Calu3 (cell line): ENCODE measurements at regions not wholly inside any gene's neighbourhood (a gene's known extent, or its start where the extent isn't known, plus 50 kb on each side); places are given as distances from the start of the nearest gene placed in this dataset.

ENCODE experiments used
- BruUV-seq: library from RNA; stranded (reverse); fragments of 400-500 nt; replicated peaks from 2 replicates; lab custom pipeline; 2021; lab: Mats Ljungman, UMichigan
- CTCF ChIA-PET: fragments of 300-600 bp; sonication (Branson Sonifier 250); formaldehyde crosslinking; loops from one replicate; lab custom pipeline; 2022; ENCODE audit warnings: antibody characterized with exemption; lab: Charles Lee
- DNase-seq: peaks from one replicate; pipeline ENCODE4 v3.0.0; 2022
- H3K27ac Mint-ChIP-seq: one replicate; pipeline ENCODE4 v1.8.0; 2022; ENCODE audit warnings: mixed read lengths; ENCODE audit not compliant: unreplicated experiment
- H3K27me3 Mint-ChIP-seq: one replicate; pipeline ENCODE4 v1.8.0; 2022; ENCODE audit warnings: mixed read lengths; ENCODE audit not compliant: unreplicated experiment
- H3K36me3 Mint-ChIP-seq: one replicate; pipeline ENCODE4 v1.8.0; 2022; ENCODE audit warnings: mild to moderate bottlenecking, moderate library complexity, mixed read lengths; ENCODE audit not compliant: insufficient read depth, unreplicated experiment
- H3K4me1 Mint-ChIP-seq: one replicate; pipeline ENCODE4 v1.8.0; 2022; ENCODE audit warnings: mild to moderate bottlenecking, low read depth, mixed read lengths; ENCODE audit not compliant: unreplicated experiment
- H3K4me3 Mint-ChIP-seq: one replicate; pipeline ENCODE4 v1.8.0; 2022; ENCODE audit warnings: mild to moderate bottlenecking, low read depth, moderate library complexity, mixed read lengths; ENCODE audit not compliant: unreplicated experiment
- H3K9me3 Mint-ChIP-seq: one replicate; pipeline ENCODE4 v1.8.0; 2022; ENCODE audit warnings: low read depth, mixed read lengths; ENCODE audit not compliant: unreplicated experiment
- intact Hi-C: fragments of 100-400 bp; cut with micrococcal nuclease; formaldehyde crosslinking; loops from one replicate; pipeline ENCODE4 v1.10.0; 2022; ENCODE audit not compliant: unreplicated experiment
- TF ChIP-seq, protein P1 (sequence below): fragments of 200-600 bp; IDR thresholded peaks from one replicate; pipeline ENCODE4 v1.8.0; 2022; ENCODE audit warnings: antibody characterized with exemption; ENCODE audit not compliant: unreplicated experiment

DNA sequence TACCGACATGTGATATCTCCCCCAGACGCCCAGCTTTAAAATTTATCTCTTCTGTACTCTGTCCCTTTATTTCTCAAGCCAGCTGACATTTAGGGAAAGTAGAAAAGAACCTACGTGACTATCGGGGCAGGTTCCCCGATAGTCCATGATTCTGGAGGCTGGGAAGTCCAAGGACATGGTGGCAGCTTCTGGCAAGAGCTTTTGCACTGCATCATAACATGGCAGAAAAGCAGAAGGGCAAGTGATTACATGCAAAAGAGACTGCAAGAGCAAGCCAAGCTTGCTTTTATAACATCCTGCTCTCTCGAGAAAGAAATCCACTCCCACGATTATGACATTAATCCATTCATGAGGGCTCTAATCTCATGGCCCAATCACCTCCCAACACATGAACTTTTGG is 113.2 kb downstream of the CD164 start:
- intact Hi-C loops: no loop called here
- Mint-ChIP-seq H3K36me3 (no peaks in the 10 kb centered on the region), H3K27me3 (peaks cover 8% of the 10 kb centered on the region), H3K9me3 (peaks cover 6% of the 10 kb centered on the region), H3K4me3 (no peak overlapping the region), H3K4me1 (no peaks in the 10 kb centered on the region), H3K27ac (no peak overlapping the region)
- no peak for DNase-seq
- BruUV-seq: no TSS peak
- TF ChIP-seq, protein P1, sequence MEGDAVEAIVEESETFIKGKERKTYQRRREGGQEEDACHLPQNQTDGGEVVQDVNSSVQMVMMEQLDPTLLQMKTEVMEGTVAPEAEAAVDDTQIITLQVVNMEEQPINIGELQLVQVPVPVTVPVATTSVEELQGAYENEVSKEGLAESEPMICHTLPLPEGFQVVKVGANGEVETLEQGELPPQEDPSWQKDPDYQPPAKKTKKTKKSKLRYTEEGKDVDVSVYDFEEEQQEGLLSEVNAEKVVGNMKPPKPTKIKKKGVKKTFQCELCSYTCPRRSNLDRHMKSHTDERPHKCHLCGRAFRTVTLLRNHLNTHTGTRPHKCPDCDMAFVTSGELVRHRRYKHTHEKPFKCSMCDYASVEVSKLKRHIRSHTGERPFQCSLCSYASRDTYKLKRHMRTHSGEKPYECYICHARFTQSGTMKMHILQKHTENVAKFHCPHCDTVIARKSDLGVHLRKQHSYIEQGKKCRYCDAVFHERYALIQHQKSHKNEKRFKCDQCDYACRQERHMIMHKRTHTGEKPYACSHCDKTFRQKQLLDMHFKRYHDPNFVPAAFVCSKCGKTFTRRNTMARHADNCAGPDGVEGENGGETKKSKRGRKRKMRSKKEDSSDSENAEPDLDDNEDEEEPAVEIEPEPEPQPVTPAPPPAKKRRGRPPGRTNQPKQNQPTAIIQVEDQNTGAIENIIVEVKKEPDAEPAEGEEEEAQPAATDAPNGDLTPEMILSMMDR: no peak
- CTCF ChIA-PET: no interaction called here

DNA sequence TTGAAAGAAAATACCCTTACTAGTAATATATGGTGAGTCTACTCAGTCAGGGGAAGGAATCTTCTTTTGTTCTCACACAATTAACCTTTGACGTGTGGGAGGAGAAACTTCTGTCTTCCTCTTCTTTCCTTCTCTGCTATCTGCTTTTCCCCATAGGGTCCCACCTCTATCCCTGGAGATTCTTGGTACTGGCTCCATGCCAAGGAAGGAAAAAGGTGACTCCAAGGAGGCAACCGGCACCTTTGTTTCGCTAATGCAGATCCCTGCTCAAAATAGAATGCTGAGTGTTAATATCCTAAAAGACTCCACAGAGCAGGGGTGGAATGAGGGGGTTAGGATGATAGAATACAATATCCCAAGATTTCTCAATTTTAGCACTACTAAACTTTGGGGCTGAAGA is 116.7 kb downstream of the CD164 start:
- peaks cover 6% of the 10 kb centered on the region for H3K9me3 Mint-ChIP-seq
- H3K27ac Mint-ChIP-seq: no peak overlapping the region
- CTCF ChIA-PET: no interaction called here
- DNase-seq: no peak
- no peak overlapping the region for H3K4me3 Mint-ChIP-seq
- TF ChIP-seq, protein P1: no peak
- H3K4me1 Mint-ChIP-seq: no peaks in the 10 kb centered on the region
- no peaks in the 10 kb centered on the region for H3K36me3 Mint-ChIP-seq
- H3K27me3 Mint-ChIP-seq: peaks cover 17% of the 10 kb centered on the region
- intact Hi-C loops: no loop called here
- BruUV-seq: no TSS peak

DNA sequence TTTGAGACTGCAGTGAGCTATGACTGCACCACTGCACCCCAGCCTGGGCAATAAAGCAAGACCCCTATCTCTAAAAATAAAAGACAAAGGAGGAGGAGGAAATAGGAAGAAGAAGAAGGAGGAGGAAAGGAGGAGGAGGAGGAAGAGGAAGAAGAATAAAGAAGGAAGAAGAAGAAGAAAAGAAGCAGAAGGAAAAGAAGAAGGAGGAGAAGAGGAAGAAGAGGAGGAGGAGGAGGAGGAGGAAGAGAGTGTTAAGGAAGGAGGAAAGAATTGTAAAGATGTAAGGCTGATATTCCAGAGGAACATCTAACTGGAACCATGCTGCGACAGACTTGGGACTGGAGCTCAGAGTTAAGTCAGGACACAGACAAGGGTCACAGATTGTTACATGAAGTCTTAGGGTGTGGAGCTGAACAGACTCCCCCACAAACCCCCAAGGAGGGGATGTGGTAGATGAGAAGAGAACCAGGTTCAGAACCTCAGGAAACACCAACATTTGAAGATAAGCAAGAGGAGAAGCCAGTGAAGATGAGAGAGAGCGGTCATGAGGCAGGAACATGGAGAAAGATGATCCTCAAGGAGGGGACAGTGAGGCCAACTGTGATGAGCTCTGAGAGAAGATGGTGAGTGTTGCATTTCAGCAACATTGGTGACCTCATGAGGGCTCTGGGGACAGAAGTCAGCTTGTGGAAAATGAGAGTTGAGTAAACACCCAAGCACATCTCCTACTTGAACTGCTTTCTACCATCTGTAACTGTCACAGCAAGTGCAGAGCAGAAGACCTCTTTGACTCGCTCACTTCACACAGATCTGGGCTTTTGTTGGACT is 118.2 kb downstream of the CD164 start:
- Mint-ChIP-seq H3K9me3 (peaks cover 3% of the 10 kb centered on the region), H3K36me3 (no peaks in the 10 kb centered on the region), H3K4me1 (no peaks in the 10 kb centered on the region), H3K4me3 (no peak overlapping the region), H3K27ac (no peak overlapping the region), H3K27me3 (peaks cover 17% of the 10 kb centered on the region)
- CTCF ChIA-PET: interaction anchor here (0.7 kb wide), 1 partner anchor 140 kb away, joined by 5 read pairs; no protein-coding TSS in a partner anchor
- TF ChIP-seq, protein P1: no peak
- no TSS peak for BruUV-seq
- DNase-seq: no peak
- intact Hi-C loops: no loop called here

DNA sequence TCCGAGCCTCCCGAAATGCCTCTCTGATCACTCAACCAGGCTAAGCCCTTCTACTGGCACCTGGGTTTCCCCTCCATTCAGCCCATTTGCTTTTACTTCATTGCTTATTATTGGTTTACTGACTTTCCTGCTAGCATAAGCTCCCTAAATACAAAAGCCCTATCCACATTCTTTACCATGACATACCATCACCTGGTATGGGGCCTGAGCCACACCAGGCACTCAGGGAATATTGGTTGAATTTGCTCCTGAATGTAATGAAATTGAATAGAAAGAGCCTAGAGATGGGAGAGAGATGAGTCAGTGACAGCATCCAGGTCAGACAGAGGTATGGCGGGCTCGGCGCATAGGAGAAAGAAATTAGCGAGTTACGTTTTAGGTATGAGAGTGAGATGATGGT is 120.0 kb downstream of the CD164 start:
- Mint-ChIP-seq H3K36me3 (no peaks in the 10 kb centered on the region), H3K4me1 (no peaks in the 10 kb centered on the region), H3K4me3 (no peak overlapping the region), H3K27me3 (peaks cover 17% of the 10 kb centered on the region), H3K27ac (no peak overlapping the region), H3K9me3 (no peaks in the 10 kb centered on the region)
- CTCF ChIA-PET: no interaction called here
- intact Hi-C loops: no loop called here
- DNase-seq: no peak
- BruUV-seq: no TSS peak
- TF ChIP-seq, protein P1: no peak
